HG02571 (cell line): ENCODE measurements at regions not wholly inside any gene's neighbourhood (a gene's known extent, or its start where the extent isn't known, plus 50 kb on each side); places are given as distances from the start of the nearest gene placed in this dataset.
"Not testable (repeated sequence)": the region's sequence is repeated elsewhere in the genome, so short reads cannot be mapped to it uniquely, and the experiment has no call there.

Experiments used
- ATAC-seq: cut with Tn5 transposase; IDR thresholded peaks from one replicate; pipeline ENCODE4 v1.9.1; 2021; ENCODE audit warnings: mild to moderate bottlenecking, moderate library complexity; ENCODE audit not compliant: unreplicated experiment

- no peak for ATAC-seq
These were observed 444.2 kb downstream of the SOX9 start for GRCh38 chr17:72565006-72565405.

- ATAC-seq, result no peak
These were observed 444.9 kb downstream of the SOX9 start for GRCh38 chr17:72565758-72566157.

- no peak for ATAC-seq
These were observed 446.1 kb downstream of the SOX9 start for GRCh38 chr17:72566671-72567484.

- ATAC-seq, result no peak
These were observed 447.0 kb downstream of the SOX9 start for GRCh38 chr17:72567774-72568173.

- ATAC-seq, result no peak
These were observed 448.5 kb downstream of the SOX9 start for GRCh38 chr17:72569148-72569946.

GRCh38 chr17:72571813-72572396, 451.1 kb downstream of the SOX9 start:
- no peak for ATAC-seq

- no peak for ATAC-seq
These were observed 452.0 kb downstream of the SOX9 start for GRCh38 chr17:72572604-72573491.

GRCh38 chr17:72573492-72573801, 452.6 kb downstream of the SOX9 start:
- ATAC-seq, result not testable (repeated sequence)

GRCh38 chr17:72574675-72575510, 454.1 kb downstream of the SOX9 start:
- ATAC-seq, result no peak

- no peak for ATAC-seq
These were observed 454.9 kb downstream of the SOX9 start for GRCh38 chr17:72575542-72576233.

GRCh38 chr17:72576289-72576759, 455.5 kb downstream of the SOX9 start:
- ATAC-seq, result no peak

GRCh38 chr17:72578817-72579470, 458.1 kb downstream of the SOX9 start:
- no peak for ATAC-seq

GRCh38 chr17:72579990-72580320, 459.1 kb downstream of the SOX9 start:
- ATAC-seq, result no peak

- no peak for ATAC-seq
These were observed 459.7 kb downstream of the SOX9 start for GRCh38 chr17:72580321-72581127.

- no peak for ATAC-seq
These were observed 466.3 kb downstream of the SOX9 start for GRCh38 chr17:72587156-72587555.

- no peak for ATAC-seq
These were observed 467.1 kb downstream of the SOX9 start for GRCh38 chr17:72587773-72588511.

GRCh38 chr17:72588561-72588960, 467.7 kb downstream of the SOX9 start:
- ATAC-seq, result no peak
